ENCODE measurements at regions not wholly inside any gene's neighbourhood (a gene's known extent, or its start where the extent isn't known, plus 50 kb on each side); places are given as distances from the start of the nearest gene placed in this dataset.

GRCh38 chr12:127107744-127108143, 1159.2 kb upstream of the TMEM132C start:
- no peak overlapping the region for H3K18ac ChIP-seq (ENCODE audit: extremely low read depth, low read length)
- no peaks in the 10 kb centered on the region; a peak in 1 of 7 replicates for H3K4me1 ChIP-seq (replicated peaks in 1 of 4; ENCODE audit: control insufficient read depth in 3 of 4, insufficient read depth in 4 of 4, low read length in 3 of 4)
- POLR2A ChIA-PET (ENCODE audit: partially characterized antibody) = no interaction called here
- H3K4me2 ChIP-seq (ENCODE audit: insufficient read depth in 1 of 2, low read depth in 2 of 2, low read length in 2 of 2) = no peak overlapping the region
- FAIRE-seq = no peak
- no peaks in the 10 kb centered on the region for H3K36me3 ChIP-seq (ENCODE audit: control insufficient read depth in 2 of 4, insufficient read depth in 4 of 4, low read length in 3 of 4)
- H3K9me3 ChIP-seq (ENCODE audit: insufficient read depth in 2 of 2, low read depth in 1 of 2, low read length in 1 of 2) = no peaks in the 10 kb centered on the region
- no peak overlapping the region for H2BK5ac ChIP-seq (ENCODE audit: low read depth, low read length)
- H4K91ac ChIP-seq (replicated peaks; ENCODE audit: insufficient read length, low read length) = no peak overlapping the region
- no peak overlapping the region for H2BK20ac ChIP-seq (ENCODE audit: low read length)
- no peak overlapping the region for H2BK12ac ChIP-seq (ENCODE audit: low read depth, low read length)
- H3K4me3 ChIP-seq (ENCODE audit: extremely low read depth in 1 of 4, insufficient read depth in 2 of 4, low read depth in 3 of 4, low read length in 4 of 4) = no peak overlapping the region
- no peak overlapping the region for H3K14ac ChIP-seq (ENCODE audit: insufficient read length)
- H4K20me1 ChIP-seq (replicated peaks in 1 of 2; ENCODE audit: control insufficient read depth in 1 of 2, insufficient read depth in 2 of 2, low read length in 2 of 2) = no peaks in the 10 kb centered on the region
- TF ChIP-seq TCF12 (IDR thresholded peaks at IDR 0.05; ENCODE audit: low read depth, low read length) (no peak), EZH2 (IDR thresholded peaks at IDR 0.05; ENCODE audit: low read depth, low read length, severe bottlenecking) (no peak), RNF2 (IDR thresholded peaks at IDR 0.05; ENCODE audit: borderline replicate concordance, low read depth, low read length, missing control alignments, poor library complexity, severe bottlenecking) (no peak), FOSL1 (IDR thresholded peaks at IDR 0.05; ENCODE audit: insufficient read depth, low read depth, low read length) (no peak), ZNF274 (IDR thresholded peaks at IDR 0.05; ENCODE audit: borderline replicate concordance, extremely low read depth, low read length) (no peak), JUND (IDR thresholded peaks at IDR 0.05; ENCODE audit: low read length) (no peak), TAF7 (optimal IDR thresholded peaks at IDR 0.05; ENCODE audit: borderline replicate concordance, low read depth, low read length) (no peak), SAP30 (IDR thresholded peaks at IDR 0.05; ENCODE audit: insufficient read depth, insufficient replicate concordance, low read length) (no peak), POLR2AphosphoS5 (IDR thresholded peaks at IDR 0.05; ENCODE audit: low read depth, low read length) (no peak)
- no peak overlapping the region for H2BK120ac ChIP-seq (replicated peaks; ENCODE audit: low read depth, low read length)
- CTCF ChIA-PET (ENCODE audit: partially characterized antibody) = interaction anchor here (0.7 to 3.6 kb wide), 38 partner anchors 10 to 1037 kb away, joined by 3 to 43 read pairs (median 4); no protein-coding TSS in a partner anchor
- no peak overlapping the region for H2AK5ac ChIP-seq (ENCODE audit: low read depth, low read length)
- H3K27ac ChIP-seq (ENCODE audit: low read depth, low read length) = no peak overlapping the region
- no peak overlapping the region for H3K9ac ChIP-seq (replicated peaks in 1 of 4; ENCODE audit: extremely low read depth in 1 of 4, low read depth in 3 of 4, low read length in 3 of 4)
- H3K79me1 ChIP-seq (ENCODE audit: low read depth, low read length) = no peaks in the 10 kb centered on the region
- H3K23me2 ChIP-seq (ENCODE audit: low read depth, low read length) = no peaks in the 10 kb centered on the region
- H4K8ac ChIP-seq (ENCODE audit: extremely low read depth, insufficient read depth, low read length) = no peak overlapping the region
- H3K27me3 ChIP-seq (replicated peaks in 1 of 4; ENCODE audit: control insufficient read depth in 3 of 4, extremely low read depth in 1 of 4, insufficient read depth in 3 of 4, low read length in 3 of 4) = no peaks in the 10 kb centered on the region
- no peak overlapping the region for H3K23ac ChIP-seq (ENCODE audit: insufficient read length)
- 93% methylated on average over 3 of the region's 3 CpGs; no CpG with 5 or more reads in 1 of the 2 experiments for WGBS, 2 experiments (ENCODE audit: extremely low coverage in 1 of 2, insufficient coverage in 1 of 2, insufficient read length in 1 of 2, insufficient replicate concordance in 2 of 2, low coverage in 1 of 2, low lambda C conversion rate in 2 of 2, missing lambda C conversion rate in 1 of 2)
- H2AFZ ChIP-seq (ENCODE audit: low read length) = no peak overlapping the region
- no peak for DNase-seq (ENCODE audit: low read depth in 1 of 2, low spot score in 2 of 2)
- H4K5ac ChIP-seq (ENCODE audit: insufficient read length, low read depth, low read length) = no peak overlapping the region
- H3K79me2 ChIP-seq (ENCODE audit: control insufficient read depth in 1 of 2, insufficient read depth in 2 of 2, low read length in 2 of 2) = no peaks in the 10 kb centered on the region
- H2BK15ac ChIP-seq (ENCODE audit: low read length) = no peak overlapping the region
- H3K4ac ChIP-seq (replicated peaks; ENCODE audit: insufficient read length, low read depth, low read length) = no peak overlapping the region
- no peak overlapping the region for H3K56ac ChIP-seq (replicated peaks; ENCODE audit: insufficient read length, low read depth, low read length)
